Right lung (tissue), 2 donors: ENCODE measurements at regions not wholly inside any gene's neighbourhood (a gene's known extent, or its start where the extent isn't known, plus 50 kb on each side); places are given as distances from the start of the nearest gene placed in this dataset.

Source experiments
- DNase-seq, 2 donors: peaks; one replicate each; pipeline ENCODE4 v3.0.0-alpha.2; 2013

GRCh38 chr1:221430152-221430960, 311.5 kb downstream of the DUSP10 start:
- DNase-seq: no peak

DNA sequence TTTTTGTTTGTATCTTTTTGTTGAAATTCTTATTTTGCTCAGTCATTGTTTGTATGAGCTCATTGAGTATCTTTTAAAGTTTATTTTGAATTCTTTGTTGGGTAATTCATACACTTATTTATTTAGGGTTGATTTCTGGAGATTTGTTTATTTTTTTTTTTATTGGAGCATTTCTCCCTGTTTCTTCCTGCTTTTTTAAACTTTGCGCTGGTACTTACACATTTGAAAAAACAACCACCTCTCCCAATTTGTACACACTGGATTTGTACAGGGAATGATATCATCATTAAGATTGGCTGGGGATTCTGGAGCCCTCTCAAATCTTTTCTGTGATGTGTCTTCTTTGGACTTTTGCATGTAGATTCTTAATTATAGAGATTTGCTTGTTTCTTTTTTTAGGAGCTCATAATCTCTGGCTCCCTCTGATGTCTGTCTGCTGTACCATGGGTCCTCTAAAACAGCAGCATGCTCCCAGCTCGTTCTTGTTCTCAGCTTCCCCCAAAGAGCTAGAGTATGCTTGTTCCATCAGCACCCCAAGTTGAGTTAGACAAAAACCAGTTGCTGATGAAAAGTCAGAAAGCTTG, 310.7 kb downstream of the DUSP10 start:
- no peak for DNase-seq

GRCh38 chr1:221431961-221432360, 309.9 kb downstream of the DUSP10 start:
- DNase-seq: no peak

GRCh38 chr1:221435504-221435904, 306.4 kb downstream of the DUSP10 start:
- DNase-seq: peak; percentile 79 to 86

GRCh38 chr1:221437171-221437570, 304.7 kb downstream of the DUSP10 start:
- no peak for DNase-seq

GRCh38 chr1:221437926-221438325, 304.0 kb downstream of the DUSP10 start:
- DNase-seq: no peak

DNA sequence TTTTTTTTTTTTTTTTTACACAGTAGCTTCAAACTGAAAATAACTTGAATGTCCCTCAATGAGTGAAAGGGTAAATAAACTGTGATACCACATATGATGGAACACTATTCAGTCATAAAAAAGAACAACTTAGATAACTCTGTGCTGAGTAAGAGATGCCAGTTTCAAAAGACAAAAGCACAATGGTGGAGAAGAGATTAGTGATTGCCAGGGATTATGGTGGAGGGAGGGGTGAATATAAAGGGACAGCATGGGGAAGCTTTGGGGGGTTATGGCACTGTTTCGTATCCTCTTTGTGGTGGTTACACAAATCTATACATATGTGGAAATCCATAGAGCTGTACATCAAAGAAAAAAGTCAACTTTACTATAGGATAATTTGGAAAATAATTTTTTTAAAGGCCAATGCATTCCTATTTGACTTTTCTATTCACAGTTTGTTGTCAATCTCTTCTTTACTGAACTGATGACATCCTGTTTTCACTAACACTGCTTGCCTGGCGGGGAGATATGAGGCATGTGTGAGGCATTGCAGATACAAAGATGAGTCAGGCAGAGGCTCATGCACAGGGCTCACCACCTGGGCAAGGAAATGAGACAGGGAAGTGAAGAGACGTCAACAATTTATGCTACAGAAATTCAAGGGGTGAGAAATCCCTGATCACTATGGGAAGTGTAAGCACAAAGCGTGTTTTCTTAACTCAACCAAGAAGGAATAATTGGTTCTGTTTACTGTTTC, 302.7 kb downstream of the DUSP10 start:
- DNase-seq: no peak

GRCh38 chr1:221439747-221440501, 302.0 kb downstream of the DUSP10 start:
- peak; percentile 85 to 90 for DNase-seq

- DNase-seq: peak; percentile 95 to 97
Observed at GRCh38 chr1:221440658-221441057, 301.2 kb downstream of the DUSP10 start.

DNA sequence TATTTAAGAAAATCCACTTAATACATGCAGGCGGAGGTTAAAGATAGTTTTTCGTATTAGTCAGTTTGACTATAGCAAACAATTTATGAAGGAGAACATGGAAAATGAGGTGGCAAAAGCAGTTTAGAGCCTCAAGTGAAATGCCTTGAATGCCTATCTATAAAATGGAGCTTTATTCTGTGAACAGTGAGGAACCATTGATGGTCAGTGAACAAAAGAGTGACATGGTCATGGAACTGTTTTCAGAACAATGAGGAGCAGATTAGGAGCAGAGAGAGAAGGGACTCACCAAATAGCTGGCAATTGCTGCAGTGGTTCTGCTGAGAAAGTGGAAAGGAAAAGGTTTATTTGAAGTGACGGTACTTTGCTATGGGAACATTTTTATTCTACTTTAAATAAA, 299.8 kb downstream of the DUSP10 start:
- no peak for DNase-seq

DNA sequence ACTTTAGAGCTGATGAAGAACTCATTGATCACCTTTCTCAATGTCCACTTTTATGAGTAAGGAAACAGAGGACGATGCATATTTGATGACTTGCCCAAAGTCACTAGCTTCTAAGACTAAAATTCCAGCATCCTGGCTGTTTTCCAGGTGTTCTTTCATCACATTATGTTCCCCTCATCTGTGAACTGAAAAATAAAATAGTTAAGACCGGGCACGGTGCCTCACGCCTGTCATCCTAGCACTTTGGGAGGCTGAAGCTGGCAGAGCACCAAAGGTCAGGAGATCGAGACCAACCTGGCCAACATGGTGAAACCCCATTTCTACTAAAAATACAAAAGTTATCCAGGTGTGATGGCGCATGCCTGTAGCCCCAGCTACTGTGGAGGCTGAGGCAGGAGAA, 297.5 kb downstream of the DUSP10 start:
- no peak for DNase-seq

- DNase-seq: no peak
Observed at GRCh38 chr1:221448585-221449175, 293.2 kb downstream of the DUSP10 start.

DNA sequence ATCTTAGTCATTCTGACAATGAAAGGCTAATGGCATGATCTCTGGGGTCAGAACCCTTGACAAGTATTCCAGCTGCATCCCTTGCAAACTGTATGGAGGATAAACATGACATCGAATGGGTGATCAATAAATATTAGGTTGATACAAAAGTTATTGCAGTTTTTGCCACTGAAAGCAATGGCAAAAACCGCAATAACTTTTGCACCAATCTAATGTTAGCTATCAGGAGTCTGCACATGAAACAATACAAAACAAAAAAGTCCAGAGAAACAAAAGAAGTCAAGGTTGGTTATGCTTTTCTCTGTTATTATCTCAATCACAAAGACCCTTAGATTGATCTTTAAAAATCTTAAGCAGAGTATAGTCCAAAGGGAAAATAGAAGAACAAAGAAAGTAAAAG, 292.7 kb downstream of the DUSP10 start:
- DNase-seq: no peak

DNA sequence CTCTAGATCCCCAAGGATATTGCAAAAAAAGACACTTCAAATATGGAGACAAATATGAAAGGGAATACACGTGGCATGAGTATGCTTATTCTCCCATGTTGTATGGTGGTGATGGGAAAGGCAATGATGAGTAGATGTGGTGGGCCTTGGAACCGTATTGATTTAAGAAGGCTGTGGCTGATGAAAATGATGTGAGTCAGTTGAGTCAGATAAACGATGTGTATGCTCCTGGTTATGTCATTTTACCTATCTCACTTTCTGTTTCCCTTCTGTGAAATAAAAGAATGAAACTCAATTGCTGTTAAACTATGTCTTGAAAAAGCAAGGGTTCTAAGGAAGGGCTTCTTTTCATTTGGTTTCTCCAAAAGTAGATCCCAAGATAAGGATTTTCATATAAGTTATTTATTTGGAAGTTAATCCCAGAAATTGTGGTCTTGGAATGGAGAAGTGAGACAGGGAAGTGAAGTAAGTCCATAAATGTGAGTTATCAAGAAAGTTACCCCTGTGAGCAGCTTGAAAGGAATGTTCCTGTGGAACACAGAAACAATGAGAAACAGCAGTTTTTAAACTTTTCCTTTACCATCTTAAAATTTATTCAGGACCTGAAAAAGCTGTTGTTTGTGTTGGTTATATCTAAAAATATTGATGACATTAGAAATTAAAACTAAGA, 292.0 kb downstream of the DUSP10 start:
- DNase-seq: no peak

GRCh38 chr1:221451741-221452140, 290.1 kb downstream of the DUSP10 start:
- DNase-seq: no peak

DNA sequence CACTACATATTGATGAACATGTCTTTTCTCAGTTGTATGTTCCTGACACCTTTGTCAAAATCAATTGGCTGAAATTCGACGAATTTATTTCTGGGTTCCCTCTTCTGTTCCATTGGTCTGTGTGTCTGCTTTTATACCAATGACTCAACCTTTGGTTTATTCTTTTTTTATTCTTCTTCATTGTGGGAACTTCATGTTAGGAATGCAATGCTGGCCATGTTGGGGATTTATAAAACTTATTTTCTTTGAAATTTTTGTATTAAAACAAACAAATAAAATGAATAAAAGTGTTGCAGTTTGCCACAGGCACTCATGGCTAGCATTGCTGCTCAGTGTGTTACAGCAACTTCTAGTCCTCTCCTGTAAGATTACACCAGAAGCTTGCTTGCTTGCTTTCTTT, 287.8 kb downstream of the DUSP10 start:
- no peak for DNase-seq

- DNase-seq: no peak
Observed at GRCh38 chr1:221456918-221457317, 285.0 kb downstream of the DUSP10 start.

- peak; percentile 71 to 83 for DNase-seq
Observed at GRCh38 chr1:221457685-221458446, 284.0 kb downstream of the DUSP10 start.

- peak; percentile 79 to 87 for DNase-seq
Observed at GRCh38 chr1:221458447-221459156, 283.3 kb downstream of the DUSP10 start.

- no peak for DNase-seq
Observed at GRCh38 chr1:221459558-221459957, 282.3 kb downstream of the DUSP10 start.
